ENCODE measurements at regions not wholly inside any gene's neighbourhood (a gene's known extent, or its start where the extent isn't known, plus 50 kb on each side); places are given as distances from the start of the nearest gene placed in this dataset.

DNA sequence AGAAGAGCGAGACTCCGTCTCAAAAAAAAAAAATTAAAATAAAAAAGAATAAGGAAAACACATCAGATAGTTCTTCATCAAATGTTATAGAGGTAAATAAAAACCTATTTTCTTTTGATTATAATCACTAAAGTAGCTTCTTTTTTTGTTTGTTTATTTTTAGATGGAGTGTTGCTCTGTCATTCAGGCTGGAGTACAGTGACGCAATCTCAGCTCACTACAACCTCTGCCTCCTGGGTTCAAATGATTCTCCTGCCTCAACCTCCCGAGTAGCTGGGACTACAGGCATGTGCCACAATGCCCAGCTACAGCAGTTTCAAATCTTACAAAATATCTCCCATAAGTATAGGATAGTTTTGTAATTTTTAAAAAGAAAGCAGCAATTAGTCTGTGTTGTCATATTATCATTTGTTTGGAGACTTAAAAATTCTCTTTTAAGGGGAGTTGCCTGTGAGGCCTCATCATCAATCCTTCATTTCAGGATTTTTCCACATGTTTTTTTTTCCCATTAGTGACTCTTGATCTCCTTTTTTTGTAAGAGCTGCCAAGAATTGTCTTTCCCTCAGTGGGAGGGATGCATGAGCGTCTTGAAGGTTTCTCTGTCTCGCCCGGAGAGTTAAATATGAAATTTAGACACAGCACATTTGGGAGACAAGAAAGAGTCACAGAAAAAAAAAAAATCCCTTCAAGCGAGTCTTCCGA, 275.9 kb downstream of the CDCA7 start:
- no peak for TF ChIP-seq EZH2phosphoT487 (conservative IDR thresholded peaks at IDR 0.05; ENCODE audit: low read length)
- TF ChIP-seq, protein P1, sequence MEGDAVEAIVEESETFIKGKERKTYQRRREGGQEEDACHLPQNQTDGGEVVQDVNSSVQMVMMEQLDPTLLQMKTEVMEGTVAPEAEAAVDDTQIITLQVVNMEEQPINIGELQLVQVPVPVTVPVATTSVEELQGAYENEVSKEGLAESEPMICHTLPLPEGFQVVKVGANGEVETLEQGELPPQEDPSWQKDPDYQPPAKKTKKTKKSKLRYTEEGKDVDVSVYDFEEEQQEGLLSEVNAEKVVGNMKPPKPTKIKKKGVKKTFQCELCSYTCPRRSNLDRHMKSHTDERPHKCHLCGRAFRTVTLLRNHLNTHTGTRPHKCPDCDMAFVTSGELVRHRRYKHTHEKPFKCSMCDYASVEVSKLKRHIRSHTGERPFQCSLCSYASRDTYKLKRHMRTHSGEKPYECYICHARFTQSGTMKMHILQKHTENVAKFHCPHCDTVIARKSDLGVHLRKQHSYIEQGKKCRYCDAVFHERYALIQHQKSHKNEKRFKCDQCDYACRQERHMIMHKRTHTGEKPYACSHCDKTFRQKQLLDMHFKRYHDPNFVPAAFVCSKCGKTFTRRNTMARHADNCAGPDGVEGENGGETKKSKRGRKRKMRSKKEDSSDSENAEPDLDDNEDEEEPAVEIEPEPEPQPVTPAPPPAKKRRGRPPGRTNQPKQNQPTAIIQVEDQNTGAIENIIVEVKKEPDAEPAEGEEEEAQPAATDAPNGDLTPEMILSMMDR (IDR thresholded peaks at IDR 0.05; ENCODE audit: insufficient read depth, low read length, poor library complexity, severe bottlenecking) = no peak
- Histone ChIP-seq H3K9me2 (replicated peaks; ENCODE audit: insufficient read depth, low read length) (no peaks in the 10 kb centered on the region), H3K27me3 (ENCODE audit: low read length) (no peaks in the 10 kb centered on the region), H3K27ac (ENCODE audit: low read depth, low read length) (no peak overlapping the region), H4K20me1 (ENCODE audit: low read depth, low read length) (no peaks in the 10 kb centered on the region), H3K79me2 (ENCODE audit: insufficient read depth, low read length) (no peaks in the 10 kb centered on the region), H2AFZ (ENCODE audit: low read depth, low read length, severe bottlenecking) (no peak overlapping the region), H3K4me3 (ENCODE audit: insufficient read depth, low read length, poor library complexity, severe bottlenecking) (no peak overlapping the region), H3K9me3 (ENCODE audit: insufficient read depth, low read length) (no peaks in the 10 kb centered on the region), H3K4me2 (ENCODE audit: low read depth, low read length, poor library complexity, severe bottlenecking) (no peak overlapping the region), H3K36me3 (ENCODE audit: low read length) (no peaks in the 10 kb centered on the region), H3K9ac (ENCODE audit: low read length) (no peak overlapping the region), H3F3A (ENCODE audit: insufficient read depth) (no peaks in the 10 kb centered on the region)

DNA sequence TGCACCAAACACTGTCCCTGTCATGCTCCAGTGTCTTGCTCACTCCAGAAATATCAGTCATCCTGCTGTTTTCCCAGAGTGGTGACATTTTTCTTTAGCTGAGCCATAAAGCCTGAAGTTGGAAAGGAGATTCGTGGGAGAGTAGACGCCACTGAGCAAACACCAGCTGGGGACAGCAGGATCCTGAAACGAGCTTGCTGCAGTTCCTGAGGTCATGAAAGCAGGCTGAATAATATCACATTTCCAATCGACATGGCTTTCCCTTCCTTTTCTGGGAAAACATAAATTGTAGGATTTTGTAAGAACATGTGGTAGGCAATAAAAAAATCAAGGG, 276.4 kb downstream of the CDCA7 start:
- H4K20me1 ChIP-seq (ENCODE audit: low read depth, low read length) = no peaks in the 10 kb centered on the region
- H3K4me2 ChIP-seq (ENCODE audit: low read depth, low read length, poor library complexity, severe bottlenecking) = no peak overlapping the region
- no peak overlapping the region for H2AFZ ChIP-seq (ENCODE audit: low read depth, low read length, severe bottlenecking)

DNA sequence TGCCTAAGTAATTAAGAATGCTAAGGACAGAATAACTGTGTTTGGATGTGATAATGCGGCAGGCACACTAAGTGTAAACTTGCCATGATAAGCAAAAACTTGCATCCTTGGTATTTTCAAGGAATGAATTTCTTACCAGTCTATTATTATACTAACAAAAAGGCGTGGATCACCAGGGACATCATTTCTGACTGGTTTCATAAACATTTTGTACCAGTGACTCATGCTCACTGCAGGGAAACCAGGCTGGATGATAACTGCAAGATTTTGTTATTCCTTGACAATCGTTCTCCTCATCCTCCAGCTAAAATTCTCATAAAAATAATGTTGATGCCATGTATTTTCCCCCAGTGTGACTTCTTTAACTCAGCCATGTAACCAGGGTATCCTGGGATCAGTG, 289.5 kb downstream of the CDCA7 start:
- Histone ChIP-seq H3K27me3 (ENCODE audit: low read length) (no peaks in the 10 kb centered on the region), H3K9me3 (ENCODE audit: insufficient read depth, low read length) (no peaks in the 10 kb centered on the region), H3K79me2 (ENCODE audit: insufficient read depth, low read length) (no peaks in the 10 kb centered on the region), H4K20me1 (ENCODE audit: low read depth, low read length) (no peaks in the 10 kb centered on the region), H3K4me3 (ENCODE audit: insufficient read depth, low read length, poor library complexity, severe bottlenecking) (no peak overlapping the region), H3K4me2 (ENCODE audit: low read depth, low read length, poor library complexity, severe bottlenecking) (no peak overlapping the region), H3K9me2 (replicated peaks; ENCODE audit: insufficient read depth, low read length) (no peaks in the 10 kb centered on the region), H3K36me3 (ENCODE audit: low read length) (no peaks in the 10 kb centered on the region), H2AFZ (ENCODE audit: low read depth, low read length, severe bottlenecking) (no peak overlapping the region), H3K9ac (ENCODE audit: low read length) (no peak overlapping the region), H3F3A (ENCODE audit: insufficient read depth) (no peaks in the 10 kb centered on the region), H3K27ac (ENCODE audit: low read depth, low read length) (no peak overlapping the region)
- TF ChIP-seq, protein P1 (IDR thresholded peaks at IDR 0.05; ENCODE audit: insufficient read depth, low read length, poor library complexity, severe bottlenecking) = no peak
- no peak for TF ChIP-seq EZH2phosphoT487 (conservative IDR thresholded peaks at IDR 0.05; ENCODE audit: low read length)

More for the DNA sequence above, 276.4 kb downstream of the CDCA7 start:
- TF ChIP-seq, protein P1 (IDR thresholded peaks at IDR 0.05; ENCODE audit: insufficient read depth, low read length, poor library complexity, severe bottlenecking) = no peak
- TF ChIP-seq EZH2phosphoT487 (conservative IDR thresholded peaks at IDR 0.05; ENCODE audit: low read length) = no peak
- H3F3A ChIP-seq (ENCODE audit: insufficient read depth) = no peaks in the 10 kb centered on the region
- no peaks in the 10 kb centered on the region for H3K36me3 ChIP-seq (ENCODE audit: low read length)
- H3K79me2 ChIP-seq (ENCODE audit: insufficient read depth, low read length) = no peaks in the 10 kb centered on the region
- no peaks in the 10 kb centered on the region for H3K27me3 ChIP-seq (ENCODE audit: low read length)
- no peak overlapping the region for H3K27ac ChIP-seq (ENCODE audit: low read depth, low read length)
- H3K9ac ChIP-seq (ENCODE audit: low read length) = no peak overlapping the region
- H3K9me2 ChIP-seq (replicated peaks; ENCODE audit: insufficient read depth, low read length) = no peaks in the 10 kb centered on the region
- H3K4me3 ChIP-seq (ENCODE audit: insufficient read depth, low read length, poor library complexity, severe bottlenecking) = no peak overlapping the region
- no peaks in the 10 kb centered on the region for H3K9me3 ChIP-seq (ENCODE audit: insufficient read depth, low read length)
